Activated CD4-positive, alpha-beta T cell treated with anti-CD3 and anti-CD28 coated beads, Interleukin-2, Interleukin-6, amounts not matched to agents 100 ng/mL and 50 ng/mL, durations not matched to agents 16 hours and 8 hours (primary cell): ENCODE measurements at regions not wholly inside any gene's neighbourhood (a gene's known extent, or its start where the extent isn't known, plus 50 kb on each side); places are given as distances from the start of the nearest gene placed in this dataset.
"Not testable (repeated sequence)": the region's sequence is repeated elsewhere in the genome, so short reads cannot be mapped to it uniquely, and the experiment has no call there.

ENCODE experiments used
- DNase-seq: peaks from one replicate; pipeline ENCODE4 v3.0.0-alpha.2; 2020

- no peak for DNase-seq
These were observed 1406.5 kb upstream of the ACO1 start for GRCh38 chr9:30977965-30978364.

DNA sequence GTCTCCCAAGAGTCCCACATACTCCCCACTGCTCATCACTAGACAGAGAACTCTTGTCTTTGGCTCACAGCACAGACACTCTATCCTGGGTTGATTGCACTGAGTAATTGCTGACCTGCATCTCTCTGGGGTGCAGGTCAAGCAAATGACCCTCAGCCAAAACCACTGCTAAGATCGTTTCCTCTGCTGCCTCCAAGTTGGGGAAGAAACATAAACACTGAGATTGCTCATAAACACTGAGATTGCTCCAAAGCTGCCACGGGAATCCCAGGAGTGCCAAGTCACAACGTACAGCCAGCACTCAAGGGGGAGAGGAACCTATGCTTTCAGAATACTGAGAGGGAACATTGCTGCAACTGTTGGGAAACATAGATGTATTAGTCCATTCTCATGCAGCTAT lies 1402.1 kb upstream of the ACO1 start:
- no peak for DNase-seq

DNA sequence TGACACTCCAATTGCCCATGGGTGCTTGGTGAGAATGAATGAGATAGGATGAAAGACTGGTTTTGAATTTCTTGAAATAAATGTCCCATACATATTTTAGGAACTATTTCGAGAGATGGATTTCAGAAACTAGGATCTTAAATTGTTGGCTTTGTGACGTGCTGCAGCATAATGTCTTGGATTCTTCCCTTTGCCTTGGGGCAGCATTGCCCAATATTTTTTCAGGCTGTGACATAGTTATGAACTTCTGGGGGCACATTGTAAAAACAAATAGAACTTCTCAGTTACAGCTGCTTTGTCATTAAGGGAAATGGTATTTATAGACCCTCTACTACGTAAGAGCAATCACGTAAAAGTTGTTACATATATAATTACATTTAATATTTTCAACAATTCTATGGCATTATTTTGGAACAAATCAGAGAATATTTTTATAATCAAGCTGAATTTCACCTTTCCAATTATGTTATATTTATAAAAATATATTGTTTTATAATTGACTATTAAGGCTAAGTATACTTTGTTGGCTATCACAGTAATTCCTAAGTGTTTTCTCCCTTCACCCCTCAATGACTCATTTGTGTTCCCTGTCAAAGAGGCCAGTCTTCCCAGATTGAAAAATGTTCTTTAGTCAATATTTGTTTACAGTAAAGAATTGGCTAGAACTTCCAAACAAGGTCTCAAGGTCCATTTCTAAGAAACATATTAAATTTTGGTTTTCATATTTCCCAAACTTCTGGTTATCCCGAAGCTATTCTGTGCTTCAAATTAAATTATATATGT lies 1388.3 kb upstream of the ACO1 start:
- DNase-seq: no peak

DNA sequence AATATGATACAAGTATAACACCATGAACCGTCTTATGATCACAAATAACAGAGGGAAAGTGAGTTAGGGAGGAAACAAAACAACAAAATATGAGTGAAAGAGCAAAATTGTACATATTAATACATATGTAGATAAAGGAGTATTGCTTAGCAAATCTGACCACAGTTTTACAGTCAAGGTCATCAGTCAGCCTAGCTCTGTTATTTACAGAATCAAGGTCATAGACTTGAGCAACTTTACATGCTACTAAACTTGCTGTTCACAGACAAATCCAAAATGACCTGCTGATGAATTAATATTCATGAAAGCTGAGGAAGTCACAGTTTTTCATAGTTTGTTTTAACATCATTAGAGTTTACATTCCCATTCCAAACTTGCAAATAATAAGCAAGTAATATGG lies 1387.7 kb upstream of the ACO1 start:
- no peak for DNase-seq

DNA sequence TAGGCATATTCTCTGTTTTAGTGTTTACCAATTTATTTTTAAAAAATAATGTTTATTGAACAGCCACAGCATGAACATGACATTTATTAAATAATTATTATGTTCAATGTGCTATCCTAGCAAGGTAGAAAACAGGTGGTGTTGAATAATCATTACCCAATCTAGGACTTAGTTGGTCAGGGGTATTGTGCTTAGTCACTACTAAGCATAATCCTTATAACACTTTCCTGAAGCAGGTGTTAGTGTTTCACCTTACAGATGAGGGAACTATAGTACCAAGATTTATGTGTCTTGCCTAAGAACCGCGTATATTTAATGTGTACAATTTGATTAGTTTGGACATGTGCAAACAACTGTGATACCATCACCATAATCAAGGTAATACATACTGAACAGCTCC lies 1387.2 kb upstream of the ACO1 start:
- DNase-seq: no peak

- DNase-seq: no peak
These were observed 1379.3 kb upstream of the ACO1 start for GRCh38 chr9:31005086-31005665.

DNA sequence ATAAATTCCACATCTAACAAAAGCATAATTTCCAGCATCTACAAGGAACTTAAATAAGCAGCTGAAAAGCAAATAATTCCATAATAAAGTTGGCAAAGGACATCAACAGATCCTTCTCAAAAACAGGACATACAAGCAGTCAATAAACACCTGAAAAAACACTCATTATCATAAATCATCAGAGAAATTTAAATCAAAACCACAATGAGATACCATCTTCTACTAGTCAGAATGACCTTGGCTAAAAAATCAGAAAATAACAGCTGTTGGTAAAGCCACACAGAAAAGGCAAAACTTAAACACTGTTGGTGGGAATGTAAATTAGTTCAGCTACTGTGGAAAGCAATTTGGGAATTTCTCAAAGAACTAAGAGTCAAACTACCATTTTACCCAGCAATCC lies 1371.1 kb upstream of the ACO1 start:
- DNase-seq: no peak

DNA sequence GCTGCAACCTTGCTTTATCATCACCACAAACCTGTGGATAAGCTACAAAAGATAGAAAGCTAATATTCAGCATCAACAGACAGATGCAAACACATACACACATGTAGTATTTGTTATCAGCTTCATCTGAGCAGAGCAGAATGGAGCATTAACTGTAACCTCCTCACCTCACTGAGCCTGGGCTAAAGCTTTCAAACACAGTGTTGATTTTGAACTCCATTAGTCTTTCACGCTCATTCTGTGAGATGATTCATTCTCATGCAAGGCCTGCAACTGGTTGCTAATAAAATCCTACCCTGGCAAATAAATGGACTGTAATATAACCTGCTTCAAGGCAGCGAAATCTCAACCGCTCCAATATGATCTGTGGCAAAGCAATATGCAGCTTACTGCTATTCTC lies 1360.6 kb upstream of the ACO1 start:
- no peak for DNase-seq

DNA sequence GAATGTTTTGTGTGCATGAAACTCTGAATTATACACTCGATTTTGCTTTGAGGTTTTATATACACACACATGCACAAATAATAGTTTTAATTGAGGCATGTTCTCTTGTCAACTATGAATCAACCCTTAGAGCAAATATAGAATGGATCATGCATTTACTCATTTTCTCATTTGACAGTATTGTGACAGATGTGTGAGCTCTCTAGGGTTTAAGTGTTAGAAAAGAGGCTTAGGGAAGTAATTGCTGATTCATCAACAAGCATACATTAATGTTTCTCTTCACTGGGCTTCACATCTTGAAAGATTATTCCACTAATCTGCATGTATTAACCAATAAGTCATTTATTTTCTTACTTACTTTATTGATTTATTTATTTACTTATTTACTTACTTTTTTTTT lies 1356.8 kb upstream of the ACO1 start:
- no peak for DNase-seq

- no peak for DNase-seq
These were observed 1356.3 kb upstream of the ACO1 start for GRCh38 chr9:31028137-31028536.

GRCh38 chr9:31030741-31031202 lies 1353.7 kb upstream of the ACO1 start:
- DNase-seq: no peak

GRCh38 chr9:31032206-31032605 lies 1352.2 kb upstream of the ACO1 start:
- no peak for DNase-seq

DNA sequence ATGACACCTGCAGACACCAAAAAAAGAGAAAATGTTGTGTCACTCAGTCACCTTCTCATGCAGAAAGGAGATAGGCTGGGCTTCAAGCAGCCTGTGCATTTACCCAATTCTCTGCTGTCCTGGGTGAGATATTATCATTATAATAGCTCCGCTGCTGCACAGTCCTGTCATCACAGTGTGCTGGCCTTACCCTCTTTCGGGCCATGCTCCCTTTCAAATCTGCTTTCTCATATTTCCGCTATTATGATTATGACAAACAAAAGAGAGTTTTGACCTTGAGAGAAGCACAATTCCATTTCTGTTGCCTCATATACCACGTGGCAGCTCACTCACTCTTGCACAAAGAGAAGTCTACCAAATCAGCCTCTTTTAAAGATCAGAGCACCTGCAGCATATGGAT lies 1350.1 kb upstream of the ACO1 start:
- DNase-seq: no peak

DNA sequence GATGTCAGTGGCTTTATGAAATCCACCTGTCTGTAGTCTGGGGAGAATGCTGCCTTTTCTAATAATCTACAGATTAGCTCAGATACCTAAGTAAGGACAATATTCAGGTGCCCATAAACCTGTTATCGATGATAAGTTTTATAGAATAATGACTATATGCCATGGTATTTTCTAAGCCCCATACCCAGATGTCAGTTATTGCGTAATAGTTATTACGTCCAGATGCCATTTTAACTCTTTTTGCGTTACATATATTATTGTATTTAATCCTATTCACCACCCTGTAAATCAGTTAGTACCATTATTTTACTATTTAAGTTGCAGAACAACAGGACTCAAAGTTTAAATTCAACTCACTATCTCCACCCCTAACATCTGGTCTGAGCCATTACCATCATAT lies 1343.9 kb upstream of the ACO1 start:
- no peak for DNase-seq

GRCh38 chr9:31045810-31046209 lies 1338.6 kb upstream of the ACO1 start:
- no peak for DNase-seq

DNA sequence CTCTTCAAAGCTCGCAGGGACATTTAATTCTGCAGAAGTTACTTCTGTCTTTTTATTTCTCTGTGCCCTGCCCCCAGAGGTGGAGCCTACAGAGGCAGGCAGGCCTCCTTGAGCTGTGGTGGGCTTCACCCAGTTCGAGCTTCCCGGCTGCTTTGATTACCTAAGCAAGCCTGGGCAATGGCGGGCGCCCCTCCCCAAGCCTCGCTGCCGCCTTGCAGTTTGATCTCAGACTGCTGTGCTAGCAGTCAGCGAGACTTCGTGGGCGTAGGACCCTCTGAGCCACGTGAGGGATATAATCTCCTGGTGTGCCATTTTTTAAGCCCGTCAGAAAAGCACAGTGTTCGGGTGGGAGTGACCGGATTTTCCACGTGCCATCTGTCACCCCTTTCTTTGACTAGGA lies 1322.9 kb upstream of the ACO1 start:
- not testable (repeated sequence) for DNase-seq

GRCh38 chr9:31065691-31066090 lies 1318.8 kb upstream of the ACO1 start:
- DNase-seq: no peak

DNA sequence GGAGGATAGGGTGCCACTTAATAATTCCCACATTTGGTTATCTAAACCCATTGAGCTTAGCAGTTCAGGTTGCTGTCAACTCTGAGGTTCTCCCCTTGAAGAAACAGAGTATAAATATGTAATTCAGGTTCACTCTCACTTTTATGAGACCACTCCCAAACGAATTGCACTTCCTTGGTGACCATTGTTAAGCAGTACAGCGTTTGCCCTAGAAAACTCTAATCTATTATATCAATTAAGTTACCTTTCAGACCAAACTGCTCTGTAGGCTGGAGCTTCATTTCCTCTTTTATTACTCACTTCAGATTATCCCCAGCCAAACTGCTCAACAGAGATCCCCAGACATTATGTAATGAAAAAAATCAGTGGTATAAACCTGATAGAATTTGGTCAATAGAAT lies 1317.0 kb upstream of the ACO1 start:
- DNase-seq: no peak

- no peak for DNase-seq
These were observed 1312.7 kb upstream of the ACO1 start for GRCh38 chr9:31071606-31072286.

DNA sequence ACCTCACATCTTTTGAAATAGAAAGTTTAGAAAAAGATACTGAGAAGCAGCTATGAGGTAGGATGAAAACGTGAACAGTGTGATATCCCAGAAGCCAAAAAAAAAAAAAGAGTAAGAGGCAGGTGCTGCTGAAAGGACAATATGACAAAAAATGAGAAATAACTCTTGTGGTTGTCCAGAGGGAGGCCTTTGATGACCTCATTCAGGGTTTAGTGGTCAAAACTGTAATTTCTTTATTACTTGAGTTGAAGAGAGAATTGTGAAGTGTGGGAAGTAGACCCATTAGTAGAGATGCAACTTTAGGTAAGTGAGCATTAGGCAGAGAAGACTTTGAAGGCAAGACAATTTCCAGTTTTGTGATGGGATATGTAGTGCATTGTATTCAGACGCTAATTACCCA lies 1306.3 kb upstream of the ACO1 start:
- no peak for DNase-seq

DNA sequence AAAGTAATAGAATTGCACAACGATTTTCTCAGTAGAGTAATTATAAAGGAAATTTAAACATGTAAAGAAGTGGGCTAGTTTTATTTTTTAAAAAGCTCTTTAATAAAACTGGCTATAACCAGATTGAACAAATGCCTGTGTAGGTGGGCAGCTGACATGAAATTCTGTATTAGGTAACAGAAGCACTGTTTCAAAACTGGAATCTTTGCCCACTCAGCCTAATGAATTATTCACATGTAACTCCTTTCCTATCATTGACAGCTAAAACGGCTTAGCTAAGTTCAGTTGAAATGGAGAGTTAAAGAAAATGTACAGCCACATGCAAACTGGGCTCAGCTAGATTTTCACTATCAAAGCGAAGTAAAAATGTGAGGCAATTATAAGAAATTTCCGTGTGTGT lies 1300.1 kb upstream of the ACO1 start:
- no peak for DNase-seq

- DNase-seq: no peak
These were observed 1294.8 kb upstream of the ACO1 start for GRCh38 chr9:31089549-31090221.

- no peak for DNase-seq
These were observed 1284.1 kb upstream of the ACO1 start for GRCh38 chr9:31100311-31100710.

- no peak for DNase-seq
These were observed 1280.6 kb upstream of the ACO1 start for GRCh38 chr9:31103836-31104235.
